Ishikawa (cell line): ENCODE measurements at regions not wholly inside any gene's neighbourhood (a gene's known extent, or its start where the extent isn't known, plus 50 kb on each side); places are given as distances from the start of the nearest gene placed in this dataset.

Experiments
- CEBPB ChIP-seq: IDR thresholded peaks from 2 replicates; pipeline ENCODE4 v1.6.1; 2012
- CREB1 ChIP-seq: IDR thresholded peaks from 2 replicates; pipeline ENCODE4 v1.6.1; 2012; ENCODE audit warnings: low read depth
- EGR1 ChIP-seq: IDR thresholded peaks from 2 replicates; pipeline ENCODE4 v1.6.1; 2012
- EP300 ChIP-seq: IDR thresholded peaks from 2 replicates; pipeline ENCODE4 v1.6.1; 2012; ENCODE audit warnings: borderline replicate concordance
- FOXM1 ChIP-seq: IDR thresholded peaks from 2 replicates; pipeline ENCODE4 v1.6.1; 2012; ENCODE audit warnings: low read depth, borderline replicate concordance
- NFIC ChIP-seq: IDR thresholded peaks from 2 replicates; pipeline ENCODE4 v1.6.1; 2012
- RAD21 ChIP-seq: IDR thresholded peaks from 2 replicates; pipeline ENCODE4 v1.6.1; 2012; ENCODE audit warnings: low read depth
- TAF1 ChIP-seq: IDR thresholded peaks from 2 replicates; pipeline ENCODE4 v1.6.1; 2012; ENCODE audit warnings: low read depth, mild to moderate bottlenecking
- TCF12 ChIP-seq: IDR thresholded peaks from 2 replicates; pipeline ENCODE4 v1.6.1; 2012; ENCODE audit warnings: low read depth
- TEAD4 ChIP-seq: IDR thresholded peaks from 2 replicates; pipeline ENCODE4 v1.6.1; 2012
- YY1 ChIP-seq: IDR thresholded peaks from 2 replicates; pipeline ENCODE4 v1.6.1; 2012; ENCODE audit warnings: low read depth
- ZBTB7A ChIP-seq: IDR thresholded peaks from 2 replicates; pipeline ENCODE4 v1.6.1; 2012; ENCODE audit warnings: low read depth
- TF ChIP-seq, protein P1 (sequence below): IDR thresholded peaks from 2 replicates; pipeline ENCODE4 v1.6.1; 2012; ENCODE audit warnings: low read depth, mild to moderate bottlenecking
- TF ChIP-seq, protein P2 (sequence below): IDR thresholded peaks from 2 replicates; pipeline ENCODE4 v1.6.1; 2012
- TF ChIP-seq, protein P3 (sequence below): IDR thresholded peaks from 2 replicates; pipeline ENCODE4 v1.6.1; 2012

- no peak for TF ChIP-seq RAD21
- no peak for TF ChIP-seq CREB1
- no peak for TF ChIP-seq CEBPB
- no peak for TF ChIP-seq TEAD4
- TF ChIP-seq, protein P1, sequence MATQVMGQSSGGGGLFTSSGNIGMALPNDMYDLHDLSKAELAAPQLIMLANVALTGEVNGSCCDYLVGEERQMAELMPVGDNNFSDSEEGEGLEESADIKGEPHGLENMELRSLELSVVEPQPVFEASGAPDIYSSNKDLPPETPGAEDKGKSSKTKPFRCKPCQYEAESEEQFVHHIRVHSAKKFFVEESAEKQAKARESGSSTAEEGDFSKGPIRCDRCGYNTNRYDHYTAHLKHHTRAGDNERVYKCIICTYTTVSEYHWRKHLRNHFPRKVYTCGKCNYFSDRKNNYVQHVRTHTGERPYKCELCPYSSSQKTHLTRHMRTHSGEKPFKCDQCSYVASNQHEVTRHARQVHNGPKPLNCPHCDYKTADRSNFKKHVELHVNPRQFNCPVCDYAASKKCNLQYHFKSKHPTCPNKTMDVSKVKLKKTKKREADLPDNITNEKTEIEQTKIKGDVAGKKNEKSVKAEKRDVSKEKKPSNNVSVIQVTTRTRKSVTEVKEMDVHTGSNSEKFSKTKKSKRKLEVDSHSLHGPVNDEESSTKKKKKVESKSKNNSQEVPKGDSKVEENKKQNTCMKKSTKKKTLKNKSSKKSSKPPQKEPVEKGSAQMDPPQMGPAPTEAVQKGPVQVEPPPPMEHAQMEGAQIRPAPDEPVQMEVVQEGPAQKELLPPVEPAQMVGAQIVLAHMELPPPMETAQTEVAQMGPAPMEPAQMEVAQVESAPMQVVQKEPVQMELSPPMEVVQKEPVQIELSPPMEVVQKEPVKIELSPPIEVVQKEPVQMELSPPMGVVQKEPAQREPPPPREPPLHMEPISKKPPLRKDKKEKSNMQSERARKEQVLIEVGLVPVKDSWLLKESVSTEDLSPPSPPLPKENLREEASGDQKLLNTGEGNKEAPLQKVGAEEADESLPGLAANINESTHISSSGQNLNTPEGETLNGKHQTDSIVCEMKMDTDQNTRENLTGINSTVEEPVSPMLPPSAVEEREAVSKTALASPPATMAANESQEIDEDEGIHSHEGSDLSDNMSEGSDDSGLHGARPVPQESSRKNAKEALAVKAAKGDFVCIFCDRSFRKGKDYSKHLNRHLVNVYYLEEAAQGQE: no peak
- TF ChIP-seq ZBTB7A: no peak
- TF ChIP-seq EGR1: no peak
These were observed 161.4 kb downstream of the BRD1 start for GRCh38 chr22:49666146-49666809.

DNA sequence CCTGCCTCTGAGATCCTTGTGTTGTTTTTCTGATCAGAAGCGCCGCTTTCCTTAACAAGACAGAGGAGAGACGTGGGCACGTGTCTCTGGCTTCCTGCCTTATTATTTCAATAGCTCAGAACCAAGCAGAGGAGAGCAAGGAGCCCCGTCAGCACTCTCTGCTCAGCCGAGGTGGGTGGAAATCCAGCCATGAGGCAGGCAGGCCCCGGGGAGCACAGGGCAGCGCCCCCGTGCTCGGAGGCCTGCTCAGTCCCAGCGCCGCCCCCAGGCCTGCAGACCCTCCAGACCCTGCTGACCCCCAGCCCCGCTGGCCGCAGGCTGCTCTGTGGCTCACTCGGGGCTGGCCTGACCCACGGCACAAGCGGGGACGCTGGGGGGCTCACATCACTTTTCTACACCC, 162.8 kb downstream of the BRD1 start:
- TF ChIP-seq YY1 (no peak), ZBTB7A (no peak), EP300 (no peak), TAF1 (no peak), TEAD4 (no peak), FOXM1 (no peak), NFIC (no peak), RAD21 (no peak), CEBPB (no peak), CREB1 (no peak), EGR1 (no peak), TCF12 (no peak)
- TF ChIP-seq, protein P1: no peak
- TF ChIP-seq, protein P2, sequence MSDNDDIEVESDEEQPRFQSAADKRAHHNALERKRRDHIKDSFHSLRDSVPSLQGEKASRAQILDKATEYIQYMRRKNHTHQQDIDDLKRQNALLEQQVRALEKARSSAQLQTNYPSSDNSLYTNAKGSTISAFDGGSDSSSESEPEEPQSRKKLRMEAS: no peak
- TF ChIP-seq, protein P3, sequence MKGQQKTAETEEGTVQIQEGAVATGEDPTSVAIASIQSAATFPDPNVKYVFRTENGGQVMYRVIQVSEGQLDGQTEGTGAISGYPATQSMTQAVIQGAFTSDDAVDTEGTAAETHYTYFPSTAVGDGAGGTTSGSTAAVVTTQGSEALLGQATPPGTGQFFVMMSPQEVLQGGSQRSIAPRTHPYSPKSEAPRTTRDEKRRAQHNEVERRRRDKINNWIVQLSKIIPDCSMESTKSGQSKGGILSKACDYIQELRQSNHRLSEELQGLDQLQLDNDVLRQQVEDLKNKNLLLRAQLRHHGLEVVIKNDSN: no peak

- TF ChIP-seq EGR1 (no peak), CEBPB (no peak), TEAD4 (no peak), CREB1 (no peak), TAF1 (no peak), ZBTB7A (no peak), NFIC (no peak), TCF12 (no peak), RAD21 (no peak), YY1 (no peak), EP300 (no peak), FOXM1 (no peak)
- TF ChIP-seq, protein P1: no peak
- TF ChIP-seq, protein P2: no peak
- TF ChIP-seq, protein P3: no peak
These were observed 163.2 kb downstream of the BRD1 start for GRCh38 chr22:49664371-49664881.

- TF ChIP-seq FOXM1 (no peak), YY1 (no peak), TAF1 (no peak), CREB1 (no peak), EGR1 (no peak), CEBPB (no peak), TCF12 (no peak), TEAD4 (no peak), NFIC (no peak), ZBTB7A (no peak), EP300 (no peak), RAD21 (no peak)
- TF ChIP-seq, protein P1: no peak
- TF ChIP-seq, protein P2: no peak
- TF ChIP-seq, protein P3: no peak
These were observed 163.8 kb downstream of the BRD1 start for GRCh38 chr22:49663823-49664222.
